Activated CD4-positive, alpha-beta T cell treated with anti-CD3 and anti-CD28 coated beads for 36 hours (primary cell): ENCODE measurements at regions not wholly inside any gene's neighbourhood (a gene's known extent, or its start where the extent isn't known, plus 50 kb on each side); places are given as distances from the start of the nearest gene placed in this dataset.

Experiments
- ATAC-seq: fragments of 200-7000 bp; cut with Tn5 transposase; one replicate; pipeline ENCODE4 v1.10.0; 2021; ENCODE audit warnings: mild to moderate bottlenecking, moderate library complexity
- CTCF ChIA-PET: fragments of 350-600 bp; sonication (Branson Sonifier 250); formaldehyde crosslinking; loops from one replicate; lab custom pipeline; 2021; ENCODE audit warnings: antibody characterized with exemption; lab: Charles Lee
- POLR2A ChIA-PET: fragments of 350-600 bp; sonication (Branson Sonifier 250); formaldehyde crosslinking; loops from one replicate; lab custom pipeline; 2021; ENCODE audit warnings: antibody characterized with exemption, inconsistent platforms; lab: Charles Lee
- DNase-seq: peaks from one replicate; pipeline ENCODE4 v3.0.0-alpha.2; 2020
- H3K27ac Mint-ChIP-seq: one replicate; pipeline ENCODE4 v1.8.0; 2021; ENCODE audit warnings: mixed read lengths
- H3K27me3 Mint-ChIP-seq: one replicate; pipeline ENCODE4 v1.8.0; 2021; ENCODE audit warnings: mixed read lengths
- H3K36me3 Mint-ChIP-seq: one replicate; pipeline ENCODE4 v1.8.0; 2021; ENCODE audit warnings: low read depth, mixed read lengths
- H3K4me1 Mint-ChIP-seq: one replicate; pipeline ENCODE4 v1.8.0; 2021; ENCODE audit warnings: mixed read lengths
- H3K4me3 Mint-ChIP-seq: one replicate; pipeline ENCODE4 v1.8.0; 2021; ENCODE audit warnings: mild to moderate bottlenecking, moderate library complexity, mixed read lengths
- H3K9me3 Mint-ChIP-seq: one replicate; pipeline ENCODE4 v1.8.0; 2021; ENCODE audit warnings: low read depth, mixed read lengths
- intact Hi-C, 2 experiments: fragments of 100-400 bp; cut with DNase I in 1 of 2; cut with micrococcal nuclease in 1 of 2; formaldehyde crosslinking; loops; one replicate each; pipeline versions ENCODE4 v1.14.2 to v1.15.1; 2022 to 2024; cut with DNase I, micrococcal nuclease

- Mint-ChIP-seq H3K4me1 (no peaks in the 10 kb centered on the region), H3K27me3 (no peaks in the 10 kb centered on the region), H3K4me3 (no peak overlapping the region), H3K36me3 (no peaks in the 10 kb centered on the region), H3K27ac (no peak overlapping the region), H3K9me3 (peaks cover 7% of the 10 kb centered on the region)
- ChIA-PET CTCF (no interaction called here), POLR2A (no interaction called here)
- DNase-seq (no peak), ATAC-seq (no peak)
- intact Hi-C loops, result no loop called here
Observed at GRCh38 chr19:31955061-31955460, 390.3 kb upstream of the ZNF507 start.

- ChIA-PET CTCF (no interaction called here), POLR2A (no interaction called here)
- no peak overlapping the region for H3K4me3 Mint-ChIP-seq
- peaks cover 7% of the 10 kb centered on the region for H3K9me3 Mint-ChIP-seq
- no peak overlapping the region for H3K27ac Mint-ChIP-seq
- intact Hi-C loops, result no loop called here
- no peaks in the 10 kb centered on the region for H3K36me3 Mint-ChIP-seq
- ATAC-seq (no peak), DNase-seq (no peak)
- no peaks in the 10 kb centered on the region for H3K4me1 Mint-ChIP-seq
- no peaks in the 10 kb centered on the region for H3K27me3 Mint-ChIP-seq
Observed at GRCh38 chr19:31955884-31956283, 389.5 kb upstream of the ZNF507 start.

GRCh38 chr19:31956771-31957392 lies 388.5 kb upstream of the ZNF507 start:
- Mint-ChIP-seq H3K27me3 (no peaks in the 10 kb centered on the region), H3K27ac (no peak overlapping the region), H3K4me3 (no peak overlapping the region), H3K9me3 (peaks cover 6% of the 10 kb centered on the region), H3K36me3 (no peaks in the 10 kb centered on the region), H3K4me1 (no peaks in the 10 kb centered on the region)
- intact Hi-C loops, result no loop called here
- ChIA-PET CTCF (no interaction called here), POLR2A (no interaction called here)
- DNase-seq (no peak), ATAC-seq (no peak)

- no peak for ATAC-seq
- Mint-ChIP-seq H3K4me1 (no peaks in the 10 kb centered on the region), H3K4me3 (no peak overlapping the region), H3K36me3 (no peaks in the 10 kb centered on the region), H3K27me3 (no peaks in the 10 kb centered on the region), H3K27ac (no peak overlapping the region), H3K9me3 (no peaks in the 10 kb centered on the region)
- intact Hi-C loops, result no loop called here
- DNase-seq, result no peak
- ChIA-PET POLR2A (no interaction called here), CTCF (no interaction called here)
Observed at GRCh38 chr19:31957711-31958110, 387.7 kb upstream of the ZNF507 start.

GRCh38 chr19:31959527-31960018 lies 385.8 kb upstream of the ZNF507 start:
- H3K9me3 Mint-ChIP-seq, result no peaks in the 10 kb centered on the region
- ATAC-seq (no peak), DNase-seq (no peak)
- ChIA-PET POLR2A (no interaction called here), CTCF (no interaction called here)
- H3K27ac Mint-ChIP-seq, result no peak overlapping the region
- intact Hi-C loops, result no loop called here
- no peaks in the 10 kb centered on the region for H3K4me1 Mint-ChIP-seq
- H3K36me3 Mint-ChIP-seq, result no peaks in the 10 kb centered on the region
- no peak overlapping the region for H3K4me3 Mint-ChIP-seq
- no peaks in the 10 kb centered on the region for H3K27me3 Mint-ChIP-seq

GRCh38 chr19:31960474-31960873 lies 384.9 kb upstream of the ZNF507 start:
- DNase-seq (no peak), ATAC-seq (no peak)
- Mint-ChIP-seq H3K4me1 (no peaks in the 10 kb centered on the region), H3K27ac (no peak overlapping the region), H3K9me3 (no peaks in the 10 kb centered on the region), H3K27me3 (no peaks in the 10 kb centered on the region), H3K36me3 (no peaks in the 10 kb centered on the region), H3K4me3 (no peak overlapping the region)
- intact Hi-C loops, result no loop called here
- CTCF ChIA-PET, result no interaction called here
- POLR2A ChIA-PET, result no interaction called here

- intact Hi-C loops, result no loop called here
- no peak for DNase-seq
- ChIA-PET CTCF (interaction anchor here (0.6 kb wide), 1 partner anchor 865 kb away, joined by 3 read pairs; no protein-coding TSS in a partner anchor), POLR2A (no interaction called here)
- Mint-ChIP-seq H3K27ac (no peak overlapping the region), H3K4me3 (no peak overlapping the region), H3K4me1 (no peaks in the 10 kb centered on the region), H3K27me3 (no peaks in the 10 kb centered on the region), H3K9me3 (no peaks in the 10 kb centered on the region), H3K36me3 (no peaks in the 10 kb centered on the region)
- no peak for ATAC-seq
Observed at GRCh38 chr19:31961191-31961590, 384.2 kb upstream of the ZNF507 start.

GRCh38 chr19:31961667-31962066 lies 383.7 kb upstream of the ZNF507 start:
- H3K36me3 Mint-ChIP-seq, result no peaks in the 10 kb centered on the region
- intact Hi-C loops, result no loop called here
- ChIA-PET POLR2A (no interaction called here), CTCF (no interaction called here)
- no peaks in the 10 kb centered on the region for H3K4me1 Mint-ChIP-seq
- DNase-seq (no peak), ATAC-seq (no peak)
- H3K9me3 Mint-ChIP-seq, result no peaks in the 10 kb centered on the region
- H3K4me3 Mint-ChIP-seq, result no peak overlapping the region
- H3K27ac Mint-ChIP-seq, result no peak overlapping the region
- H3K27me3 Mint-ChIP-seq, result no peaks in the 10 kb centered on the region

- DNase-seq (no peak), ATAC-seq (no peak)
- H3K4me1 Mint-ChIP-seq, result no peaks in the 10 kb centered on the region
- intact Hi-C loops, result no loop called here
- no peaks in the 10 kb centered on the region for H3K27me3 Mint-ChIP-seq
- ChIA-PET CTCF (no interaction called here), POLR2A (no interaction called here)
- H3K27ac Mint-ChIP-seq, result no peak overlapping the region
- no peak overlapping the region for H3K4me3 Mint-ChIP-seq
- H3K36me3 Mint-ChIP-seq, result no peaks in the 10 kb centered on the region
- H3K9me3 Mint-ChIP-seq, result no peaks in the 10 kb centered on the region
Observed at GRCh38 chr19:31962561-31962996, 382.8 kb upstream of the ZNF507 start.

- CTCF ChIA-PET, result interaction anchor here (1.1 kb wide), 1 partner anchor 17 kb away, joined by 3 read pairs; no protein-coding TSS in a partner anchor
- Mint-ChIP-seq H3K9me3 (no peaks in the 10 kb centered on the region), H3K36me3 (no peaks in the 10 kb centered on the region), H3K4me3 (no peak overlapping the region), H3K4me1 (no peaks in the 10 kb centered on the region), H3K27me3 (peaks cover 2% of the 10 kb centered on the region), H3K27ac (no peak overlapping the region)
- ATAC-seq, result no peak
- POLR2A ChIA-PET, result no interaction called here
- intact Hi-C loops, result no loop called here
- no peak for DNase-seq
Observed at GRCh38 chr19:31963746-31964145, 381.7 kb upstream of the ZNF507 start.

- Mint-ChIP-seq H3K4me3 (no peak overlapping the region), H3K27ac (no peak overlapping the region), H3K9me3 (no peaks in the 10 kb centered on the region), H3K4me1 (no peaks in the 10 kb centered on the region), H3K36me3 (no peaks in the 10 kb centered on the region), H3K27me3 (peaks cover 3% of the 10 kb centered on the region)
- ChIA-PET POLR2A (no interaction called here), CTCF (no interaction called here)
- DNase-seq (no peak), ATAC-seq (no peak)
- intact Hi-C loops, result no loop called here
Observed at GRCh38 chr19:31969016-31969415, 376.4 kb upstream of the ZNF507 start.

- DNase-seq (no peak), ATAC-seq (no peak)
- H3K36me3 Mint-ChIP-seq, result no peaks in the 10 kb centered on the region
- no peak overlapping the region for H3K4me3 Mint-ChIP-seq
- CTCF ChIA-PET, result no interaction called here
- no peaks in the 10 kb centered on the region for H3K9me3 Mint-ChIP-seq
- POLR2A ChIA-PET, result no interaction called here
- H3K27me3 Mint-ChIP-seq, result peaks cover 3% of the 10 kb centered on the region
- H3K4me1 Mint-ChIP-seq, result no peaks in the 10 kb centered on the region
- intact Hi-C loops, result no loop called here
- no peak overlapping the region for H3K27ac Mint-ChIP-seq
Observed at GRCh38 chr19:31970027-31970461, 375.4 kb upstream of the ZNF507 start.
